Liver (tissue), 8 donors: ENCODE measurements at regions not wholly inside any gene's neighbourhood (a gene's known extent, or its start where the extent isn't known, plus 50 kb on each side); places are given as distances from the start of the nearest gene placed in this dataset.

Source experiments
- DNase-seq: peaks from one replicate; pipeline ENCODE4 v3.0.0-alpha.2; 2017; ENCODE audit warnings: low spot score
- H3K27ac ChIP-seq, 2 donors: one replicate each; pipeline ENCODE4 v1.7.0; 2013; ENCODE audit warnings: inconsistent platforms in 2 of 2, low read length in 2 of 2, control low read depth in 1 of 2, low read depth in 1 of 2, mild to moderate bottlenecking in 1 of 2
- H3K27me3 ChIP-seq, 4 donors: one replicate each; pipeline versions ENCODE4 v1.6.1 to v1.7.0; 2013; ENCODE audit warnings: low read length in 3 of 4, inconsistent platforms in 1 of 4, mild to moderate bottlenecking in 1 of 4, moderate library complexity in 1 of 4; ENCODE audit not compliant: control insufficient read depth in 4 of 4, insufficient read depth in 4 of 4
- H3K36me3 ChIP-seq, 4 donors: one replicate each; pipeline versions ENCODE4 v1.6.1 to v1.7.0; 2013; ENCODE audit warnings: low read length in 3 of 4, mild to moderate bottlenecking in 3 of 4, low read depth in 1 of 4, moderate library complexity in 1 of 4; ENCODE audit not compliant: control insufficient read depth in 4 of 4, insufficient read depth in 3 of 4
- H3K4me1 ChIP-seq, 4 donors: one replicate each; pipeline versions ENCODE4 v1.6.1 to v1.7.0; 2013; ENCODE audit warnings: low read length in 3 of 4, mild to moderate bottlenecking in 3 of 4, moderate library complexity in 1 of 4; ENCODE audit not compliant: control insufficient read depth in 4 of 4, insufficient read depth in 4 of 4
- H3K4me3 ChIP-seq, 3 donors: one replicate each; pipeline versions ENCODE4 v1.6.1 to v1.7.0; 2013; ENCODE audit warnings: low read length in 3 of 3, control low read depth in 1 of 3, low read depth in 1 of 3, mild to moderate bottlenecking in 1 of 3
- H3K9ac ChIP-seq, 2 donors: one replicate each; pipeline ENCODE4 v1.7.0; 2013; ENCODE audit warnings: low read length in 2 of 2, mild to moderate bottlenecking in 2 of 2, moderate library complexity in 2 of 2, control low read depth in 1 of 2, low read depth in 1 of 2
- H3K9me3 ChIP-seq, 4 donors: one replicate each; pipeline versions ENCODE4 v1.6.1 to v1.7.0; 2013; ENCODE audit warnings: low read length in 3 of 4; ENCODE audit not compliant: control insufficient read depth in 4 of 4
- CTCF ChIP-seq: fragments of 150-350 bp; IDR thresholded peaks from 2 replicates; pipeline ENCODE4 v1.5.1; 2017; ENCODE audit warnings: improper control_type of control experiment, low read depth, low read length; ENCODE audit not compliant: missing input control
- EGR1 ChIP-seq, 2 donors: IDR thresholded peaks; 2 replicates each; pipeline ENCODE4 v1.6.1; 2016 to 2018; ENCODE audit warnings: antibody characterized with exemption in 2 of 2, low read depth in 2 of 2
- FOXA1 ChIP-seq: IDR thresholded peaks from 2 replicates; pipeline ENCODE4 v1.6.1; 2016; ENCODE audit warnings: antibody characterized with exemption
- FOXA2 ChIP-seq: IDR thresholded peaks from 2 replicates; pipeline ENCODE4 v1.6.1; 2016; ENCODE audit warnings: antibody characterized with exemption
- HNF4A ChIP-seq, 2 donors: conservative IDR thresholded peaks; 2 replicates each; pipeline ENCODE4 v1.6.1; 2016; ENCODE audit warnings: antibody characterized with exemption in 2 of 2, mild to moderate bottlenecking in 2 of 2
- JUND ChIP-seq, 2 donors: IDR thresholded peaks; 2 replicates each; pipeline ENCODE4 v1.6.1; 2016; ENCODE audit warnings: antibody characterized with exemption in 2 of 2
- NR2F2 ChIP-seq: IDR thresholded peaks from 2 replicates; pipeline ENCODE4 v1.6.1; 2016; ENCODE audit warnings: antibody characterized with exemption
- RAD21 ChIP-seq, 2 donors: IDR thresholded peaks; 2 replicates each; pipeline ENCODE4 v1.6.1; 2016; ENCODE audit warnings: antibody characterized with exemption in 2 of 2, mild to moderate bottlenecking in 2 of 2
- REST ChIP-seq: IDR thresholded peaks from 2 replicates; pipeline ENCODE4 v1.6.1; 2016; ENCODE audit warnings: antibody characterized with exemption, mild to moderate bottlenecking
- RXRA ChIP-seq, 2 donors: IDR thresholded peaks; 2 replicates each; pipeline ENCODE4 v1.6.1; 2017 to 2018; ENCODE audit warnings: antibody characterized with exemption in 2 of 2, mild to moderate bottlenecking in 1 of 2
- SP1 ChIP-seq: IDR thresholded peaks from 2 replicates; pipeline ENCODE4 v1.6.1; 2018; ENCODE audit warnings: antibody characterized with exemption, mild to moderate bottlenecking
- TAF1 ChIP-seq: conservative IDR thresholded peaks from 2 replicates; pipeline ENCODE4 v1.6.1; 2016; ENCODE audit warnings: antibody characterized with exemption, mild to moderate bottlenecking
- YY1 ChIP-seq: IDR thresholded peaks from 2 replicates; pipeline ENCODE4 v1.6.1; 2016; ENCODE audit warnings: antibody characterized with exemption, mild to moderate bottlenecking
- ZBTB33 ChIP-seq: IDR thresholded peaks from 2 replicates; pipeline ENCODE4 v1.6.1; 2016; ENCODE audit warnings: antibody characterized with exemption
- WGBS: extraction: QIAGEN DNeasy Blood & Tissue Kit; methylation state at CpG from one replicate; pipeline ENCODE4 v1.1.7; 2013; 5-methylcytosine and 5-hydroxymethylcytosine counted together
- TF ChIP-seq, protein P1 (sequence below): IDR thresholded peaks from 2 replicates; pipeline ENCODE4 v1.6.1; 2016; ENCODE audit warnings: antibody characterized with exemption
- TF ChIP-seq, protein P2 (sequence below): IDR thresholded peaks from 2 replicates; pipeline ENCODE4 v1.6.1; 2016; ENCODE audit warnings: antibody characterized with exemption
- donor health status: healthy.
- donor health status: healthy.
- donor health status: healthy.
- donor health status: healthy.
- donor health status: healthy.

GRCh38 chr4:89538886-89539285 is 231.3 kb upstream of the GPRIN3 start:
- WGBS: 61% methylated on average over 1 of the region's 1 CpG
- Histone ChIP-seq H3K36me3 (no peaks in the 10 kb centered on the region), H3K9ac (no peak overlapping the region), H3K27ac (no peak overlapping the region), H3K27me3 (no peaks in the 10 kb centered on the region), H3K4me3 (no peak overlapping the region), H3K9me3 (no peaks in the 10 kb centered on the region), H3K4me1 (no peaks in the 10 kb centered on the region)
- no peak for DNase-seq
- no peak for TF ChIP-seq RAD21 (IDR thresholded peaks at IDR 0.05)
- TF ChIP-seq EGR1 (IDR thresholded peaks at IDR 0.05; ENCODE audit: low read depth in 2 of 2): no peak
- TF ChIP-seq REST: no peak
- TF ChIP-seq HNF4A (conservative IDR thresholded peaks at IDR 0.05): no peak
- TF ChIP-seq NR2F2: no peak
- no peak for TF ChIP-seq JUND (IDR thresholded peaks at IDR 0.05)
- no peak for TF ChIP-seq TAF1
- no peak for TF ChIP-seq ZBTB33
- TF ChIP-seq FOXA2: no peak
- no peak for TF ChIP-seq SP1
- TF ChIP-seq, protein P1, sequence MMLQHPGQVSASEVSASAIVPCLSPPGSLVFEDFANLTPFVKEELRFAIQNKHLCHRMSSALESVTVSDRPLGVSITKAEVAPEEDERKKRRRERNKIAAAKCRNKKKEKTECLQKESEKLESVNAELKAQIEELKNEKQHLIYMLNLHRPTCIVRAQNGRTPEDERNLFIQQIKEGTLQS: no peak
- TF ChIP-seq, protein P2, sequence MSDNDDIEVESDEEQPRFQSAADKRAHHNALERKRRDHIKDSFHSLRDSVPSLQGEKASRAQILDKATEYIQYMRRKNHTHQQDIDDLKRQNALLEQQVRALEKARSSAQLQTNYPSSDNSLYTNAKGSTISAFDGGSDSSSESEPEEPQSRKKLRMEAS: no peak
- TF ChIP-seq FOXA1: no peak
- TF ChIP-seq YY1: no peak
- no peak for TF ChIP-seq RXRA (IDR thresholded peaks at IDR 0.05)
- TF ChIP-seq CTCF: no peak

DNA sequence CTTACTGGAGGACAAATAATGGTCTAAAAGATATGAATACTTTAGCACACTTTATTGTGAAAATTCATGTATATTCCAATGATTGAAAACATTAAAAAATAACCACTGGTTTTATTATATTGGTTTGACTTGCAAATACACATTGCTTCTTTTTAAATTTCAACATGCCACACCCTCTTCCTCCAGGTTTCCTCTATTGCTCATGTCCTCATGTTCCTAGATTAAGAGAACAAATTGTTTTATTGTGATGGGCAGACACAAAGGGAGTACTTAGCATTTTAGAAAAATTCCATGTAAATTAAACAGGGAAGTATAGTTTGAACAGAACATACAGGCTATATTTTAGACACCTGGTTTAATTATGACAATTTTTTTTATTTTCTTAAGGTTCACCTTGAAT is 230.6 kb upstream of the GPRIN3 start:
- no peak for DNase-seq
- Histone ChIP-seq H3K27me3 (no peaks in the 10 kb centered on the region), H3K27ac (no peak overlapping the region), H3K9ac (no peak overlapping the region), H3K9me3 (no peaks in the 10 kb centered on the region), H3K4me1 (no peaks in the 10 kb centered on the region), H3K36me3 (no peaks in the 10 kb centered on the region), H3K4me3 (no peak overlapping the region)
- TF ChIP-seq RXRA (IDR thresholded peaks at IDR 0.05) (no peak), CTCF (no peak), ZBTB33 (no peak), REST (no peak), EGR1 (IDR thresholded peaks at IDR 0.05; ENCODE audit: low read depth in 2 of 2) (no peak), HNF4A (conservative IDR thresholded peaks at IDR 0.05) (no peak)
- TF ChIP-seq, protein P1: no peak
